HepG2 (cell line): ENCODE measurements at regions not wholly inside any gene's neighbourhood (a gene's known extent, or its start where the extent isn't known, plus 50 kb on each side); places are given as distances from the start of the nearest gene placed in this dataset.

Experiments used
- CCDC6 ChIP-seq: sonication (generic); formaldehyde crosslinking; IDR thresholded peaks from 2 replicates; pipeline ENCODE4 v1.8.1; 2022; ENCODE audit warnings: mild to moderate bottlenecking, missing genetic modification reagents, moderate library complexity
- CEBPB ChIP-seq: IDR thresholded peaks from 2 replicates; pipeline ENCODE4 v1.6.1; 2011; ENCODE audit warnings: low read depth, low read length, improper control_type of control experiment, borderline replicate concordance
- MTA1 ChIP-seq: sonication (generic); formaldehyde crosslinking; IDR thresholded peaks from 2 replicates; pipeline ENCODE4 v1.4.0; 2020; ENCODE audit warnings: missing genetic modification reagents, mild to moderate bottlenecking, borderline replicate concordance
- NR1H2 ChIP-seq: sonication (generic); formaldehyde crosslinking; IDR thresholded peaks from 2 replicates; pipeline ENCODE4 v1.8.1; 2022; ENCODE audit warnings: low read depth, missing genetic modification reagents, borderline replicate concordance
- SETDB1 ChIP-seq: sonication (generic); formaldehyde crosslinking; IDR thresholded peaks from 2 replicates; pipeline ENCODE4 v1.5.1; 2020; ENCODE audit warnings: missing genetic modification reagents, mild to moderate bottlenecking, borderline replicate concordance
- SNAPC4 ChIP-seq: sonication (generic); formaldehyde crosslinking; IDR thresholded peaks from 2 replicates; pipeline ENCODE4 v1.4.0; 2020; ENCODE audit warnings: mild to moderate bottlenecking, missing genetic modification reagents
- SOX6 ChIP-seq, 2 experiments: fragments of 450-650 bp in 1 of 2; sonication (generic) in 1 of 2; formaldehyde crosslinking in 1 of 2; IDR thresholded peaks; 2 replicates each; pipeline versions ENCODE4 v1.4.0 to v1.6.1; 2017 to 2020; ENCODE audit warnings: antibody characterized with exemption in 1 of 2, mild to moderate bottlenecking in 1 of 2, missing genetic modification reagents in 1 of 2
- SRY ChIP-seq: sonication (generic); formaldehyde crosslinking; IDR thresholded peaks from 2 replicates; pipeline ENCODE4 v1.8.0; 2022; ENCODE audit warnings: mild to moderate bottlenecking, missing genetic modification reagents
- TFAP4 ChIP-seq: sonication (generic); IDR thresholded peaks from 2 replicates; pipeline ENCODE4 v1.6.1; 2016; ENCODE audit warnings: low read depth, borderline replicate concordance
- ZNF292 ChIP-seq: sonication (generic); formaldehyde crosslinking; IDR thresholded peaks from 2 replicates; pipeline ENCODE4 v1.8.1; 2022; ENCODE audit warnings: mild to moderate bottlenecking, low read depth, missing genetic modification reagents, borderline replicate concordance
- ZNF335 ChIP-seq: sonication (generic); formaldehyde crosslinking; IDR thresholded peaks from 2 replicates; pipeline ENCODE4 v1.4.0; 2020; ENCODE audit warnings: missing genetic modification reagents
- ZNF503 ChIP-seq: sonication (generic); formaldehyde crosslinking; IDR thresholded peaks from 2 replicates; pipeline ENCODE4 v1.4.0; 2020; ENCODE audit warnings: missing genetic modification reagents
- ZNF574 ChIP-seq: sonication (generic); formaldehyde crosslinking; IDR thresholded peaks from 2 replicates; pipeline ENCODE4 v1.4.0; 2020; ENCODE audit warnings: missing genetic modification reagents
- ZSCAN30 ChIP-seq: sonication (generic); formaldehyde crosslinking; IDR thresholded peaks from 2 replicates; pipeline ENCODE4 v1.5.0; 2020; ENCODE audit warnings: mild to moderate bottlenecking, missing genetic modification reagents
- ZXDC ChIP-seq: sonication (generic); formaldehyde crosslinking; IDR thresholded peaks from 2 replicates; pipeline ENCODE4 v1.5.0; 2020; ENCODE audit warnings: mild to moderate bottlenecking, missing genetic modification reagents

- TF ChIP-seq SNAPC4 (CRISPR knock-in tag) (no peak), SRY (no peak), ZNF335 (CRISPR knock-in tag) (peak; percentile 60; the same call in 1 of the 2 replicates), ZNF574 (CRISPR knock-in tag) (peak; percentile 32; the same call in 1 of the 2 replicates), MTA1 (CRISPR knock-in tag) (no peak), SOX6 (IDR thresholded peaks at IDR 0.05) (no peak), SOX6 (CRISPR knock-in tag; IDR thresholded peaks at IDR 0.05) (0 out of 2 replicates have a peak, but pooled peaks have one; percentile 23), CEBPB (peak; percentile 71; the same call in 1 of the 2 replicates), ZXDC (no peak), SETDB1 (CRISPR knock-in tag) (no peak), ZNF292 (CRISPR knock-in tag) (0 out of 2 replicates have a peak, but pooled peaks have one; percentile 40), CCDC6 (CRISPR knock-in tag) (no peak), TFAP4 (no peak; the same call in 1 of the 2 replicates), ZSCAN30 (CRISPR knock-in tag) (no peak), NR1H2 (no peak), ZNF503 (CRISPR knock-in tag) (no peak)
Observed at GRCh38 chr13:26951581-26952177, 191.1 kb upstream of the GPR12 start (continued).
